Right atrium auricular region (tissue), 2 donors: ENCODE measurements at regions not wholly inside any gene's neighbourhood (a gene's known extent, or its start where the extent isn't known, plus 50 kb on each side); places are given as distances from the start of the nearest gene placed in this dataset.
A peak's percentile ranks its signal among the peaks of the same experiment; 100 is the strongest.

Experiments used
- DNase-seq: peaks from one replicate; pipeline ENCODE4 v3.0.0-alpha.2; 2019; ENCODE audit warnings: low spot score
- H3K27ac ChIP-seq, 2 donors: fragments of 200-600 bp; sonication (generic); 1 replicate in 1 of 2; 2 replicates in 1 of 2; pipeline ENCODE4 v1.5.1; 2016 to 2019
- H3K27me3 ChIP-seq, 2 donors: fragments of 200-600 bp; sonication (generic); one replicate each; pipeline versions ENCODE4 v1.5.1 to v1.6.0; 2017 to 2019
- H3K36me3 ChIP-seq: fragments of 200-600 bp; sonication (generic); one replicate; pipeline ENCODE4 v1.5.1; 2016
- H3K4me1 ChIP-seq, 2 donors: fragments of 200-600 bp; sonication (generic); one replicate each; pipeline versions ENCODE4 v1.5.1 to v1.6.0; 2017 to 2019
- H3K4me3 ChIP-seq, 2 donors: fragments of 200-600 bp; sonication (generic); 1 replicate in 1 of 2; 2 replicates in 1 of 2; pipeline ENCODE4 v1.5.1; 2017 to 2019; ENCODE audit warnings: mild to moderate bottlenecking in 1 of 2, moderate library complexity in 1 of 2
- H3K9me3 ChIP-seq, 2 donors: fragments of 200-600 bp; sonication (generic); one replicate each; pipeline ENCODE4 v1.5.1; 2019
- CTCF ChIP-seq, 2 donors: fragments of 200-600 bp; sonication (generic); IDR thresholded peaks; one replicate each; pipeline ENCODE4 v1.5.1; 2019; ENCODE audit warnings: antibody characterized with exemption in 2 of 2

GRCh38 chr5:159850160-159850559 is 66.1 kb upstream of the ADRA1B start:
- TF ChIP-seq CTCF (IDR thresholded peaks at IDR 0.05), result no peak
- no peaks in the 10 kb centered on the region for H3K27me3 ChIP-seq
- no peak overlapping the region for H3K27ac ChIP-seq
- H3K4me1 ChIP-seq, result no peaks in the 10 kb centered on the region
- no peak for DNase-seq
- H3K4me3 ChIP-seq, result no peak overlapping the region
- no peaks in the 10 kb centered on the region for H3K9me3 ChIP-seq
- H3K36me3 ChIP-seq, result no peaks in the 10 kb centered on the region

GRCh38 chr5:159851053-159851452 is 65.2 kb upstream of the ADRA1B start:
- DNase-seq, result no peak
- Histone ChIP-seq H3K27me3 (no peaks in the 10 kb centered on the region), H3K4me3 (no peak overlapping the region), H3K4me1 (no peaks in the 10 kb centered on the region), H3K36me3 (no peaks in the 10 kb centered on the region), H3K27ac (no peak overlapping the region), H3K9me3 (no peaks in the 10 kb centered on the region)
- TF ChIP-seq CTCF (IDR thresholded peaks at IDR 0.05), result no peak

GRCh38 chr5:159854916-159855315 is 61.4 kb upstream of the ADRA1B start:
- Histone ChIP-seq H3K4me1 (no peaks in the 10 kb centered on the region), H3K36me3 (no peaks in the 10 kb centered on the region), H3K27me3 (no peaks in the 10 kb centered on the region), H3K9me3 (no peaks in the 10 kb centered on the region), H3K27ac (peak overlapping the region in 1 of 2 donors; percentile 45), H3K4me3 (no peak overlapping the region)
- no peak for TF ChIP-seq CTCF (IDR thresholded peaks at IDR 0.05)
- DNase-seq, result no peak

DNA sequence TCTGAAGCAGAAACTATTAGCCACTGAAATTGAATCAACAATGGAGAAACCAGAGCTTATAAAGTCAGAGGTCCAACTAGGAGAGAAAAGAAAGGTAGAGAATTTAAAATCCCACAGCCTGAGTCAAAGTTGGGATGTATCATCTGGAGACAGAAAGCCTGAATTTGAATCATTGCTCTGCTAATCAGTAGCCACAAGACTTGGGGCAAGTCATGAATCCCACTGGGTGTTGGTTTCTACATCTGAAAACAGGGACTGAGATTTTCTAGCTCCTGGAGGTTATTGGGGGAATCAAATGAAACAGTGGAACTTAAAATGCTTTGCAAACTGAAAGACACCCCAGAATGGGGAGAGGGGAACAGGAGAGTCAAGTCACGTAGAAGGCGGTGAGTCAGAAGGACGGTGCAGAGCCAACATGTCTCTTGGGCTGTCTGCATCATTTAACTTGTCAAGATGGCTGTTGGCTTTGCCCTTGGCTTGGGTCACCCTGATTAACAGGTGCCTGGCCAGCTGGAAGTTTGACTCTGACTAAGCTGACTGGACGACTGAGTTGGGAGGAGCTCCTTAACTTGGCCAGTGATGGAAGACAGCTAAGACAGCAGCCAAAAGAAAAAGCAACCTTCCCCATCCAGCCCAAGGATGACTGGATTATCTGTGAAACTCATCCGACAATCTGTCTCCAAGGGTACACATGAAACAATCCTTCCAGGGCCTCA is 60.6 kb upstream of the ADRA1B start:
- Histone ChIP-seq H3K4me1 (no peaks in the 10 kb centered on the region), H3K4me3 (no peak overlapping the region), H3K9me3 (no peaks in the 10 kb centered on the region), H3K36me3 (no peaks in the 10 kb centered on the region), H3K27ac (peak overlapping the region in 1 of 2 donors; percentile 45), H3K27me3 (no peaks in the 10 kb centered on the region)
- TF ChIP-seq CTCF (IDR thresholded peaks at IDR 0.05), result no peak
- DNase-seq, result peak; percentile 86

GRCh38 chr5:159858871-159859270 is 57.4 kb upstream of the ADRA1B start:
- Histone ChIP-seq H3K9me3 (no peaks in the 10 kb centered on the region), H3K27ac (no peak overlapping the region), H3K4me3 (no peak overlapping the region), H3K27me3 (no peaks in the 10 kb centered on the region), H3K4me1 (no peaks in the 10 kb centered on the region), H3K36me3 (no peaks in the 10 kb centered on the region)
- no peak for TF ChIP-seq CTCF (IDR thresholded peaks at IDR 0.05)
- DNase-seq, result no peak

DNA sequence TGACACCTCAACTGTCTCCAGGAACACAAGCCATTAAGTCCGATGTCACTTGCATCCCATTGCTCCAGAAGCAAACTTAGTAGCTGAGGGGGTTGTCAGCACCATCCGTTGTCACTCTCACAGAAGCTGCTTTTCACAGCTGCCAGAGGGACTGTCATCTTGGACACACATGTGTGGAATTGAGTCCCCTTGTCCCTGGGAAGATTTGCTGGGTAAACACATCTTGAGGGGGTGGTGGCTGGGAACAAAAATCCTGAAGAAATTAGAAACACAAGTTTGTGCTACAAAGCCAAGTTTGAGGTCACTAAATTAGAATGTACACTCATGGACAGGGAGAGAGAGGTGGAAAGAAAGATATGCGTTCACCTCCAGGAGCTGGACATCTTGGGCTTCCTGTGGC is 55.2 kb upstream of the ADRA1B start:
- no peak for DNase-seq
- no peak overlapping the region for H3K4me3 ChIP-seq
- no peaks in the 10 kb centered on the region for H3K36me3 ChIP-seq
- peak overlapping the region in 1 of 2 donors; percentile 37 for H3K27ac ChIP-seq
- H3K9me3 ChIP-seq, result no peaks in the 10 kb centered on the region
- H3K4me1 ChIP-seq, result no peaks in the 10 kb centered on the region
- H3K27me3 ChIP-seq, result no peaks in the 10 kb centered on the region
- no peak for TF ChIP-seq CTCF (IDR thresholded peaks at IDR 0.05)
